HEK293 (cell line): ENCODE measurements at regions not wholly inside any gene's neighbourhood (a gene's known extent, or its start where the extent isn't known, plus 50 kb on each side); places are given as distances from the start of the nearest gene placed in this dataset.

ENCODE experiments used
- CTCF ChIA-PET: fragments of 350-600 bp; formaldehyde crosslinking; extraction: SDS; loops from one replicate; lab custom pipeline; 2021; ENCODE audit warnings: antibody characterized with exemption; lab: Yijun Ruan, JAX
- POLR2A ChIA-PET: fragments of 300-600 bp; formaldehyde crosslinking; extraction: SDS; loops from one replicate; lab custom pipeline; 2020; ENCODE audit warnings: antibody characterized with exemption, inconsistent platforms; lab: Yijun Ruan, JAX
- H3K27ac ChIP-seq: fragments of 200-500 bp; sonication (Bioruptor generic); 2 replicates; pipeline ENCODE4 v1.5.1; 2014; ENCODE audit warnings: low read depth, low read length, control low read depth, inconsistent platforms; ENCODE audit errors: extremely low read depth
- H3K36me3 ChIP-seq, 2 experiments: fragments of 200-500 bp in 1 of 2; sonication (Bioruptor generic) in 1 of 2; 1 replicate in 1 of 2; 2 replicates in 1 of 2; pipeline ENCODE4 v1.5.1; 2014 to 2017; ENCODE audit warnings: inconsistent platforms in 2 of 2, low read length in 2 of 2; ENCODE audit not compliant: control insufficient read depth in 2 of 2, insufficient read depth in 1 of 2
- H3K4me1 ChIP-seq: fragments of 200-500 bp; sonication (Bioruptor generic); 2 replicates; pipeline ENCODE4 v1.5.1; 2014; ENCODE audit warnings: mild to moderate bottlenecking, low read length, inconsistent platforms; ENCODE audit not compliant: control insufficient read depth, insufficient read depth
- H3K4me3 ChIP-seq: 2 replicates; pipeline ENCODE4 v1.5.1; 2011; ENCODE audit warnings: low read depth, mild to moderate bottlenecking, control low read depth, low read length, moderate library complexity
- H3K9me3 ChIP-seq: fragments of 200-500 bp; sonication (Bioruptor generic); 2 replicates; pipeline ENCODE4 v1.5.1; 2014; ENCODE audit warnings: low read depth, low read length, inconsistent platforms; ENCODE audit not compliant: control insufficient read depth, insufficient read depth
- EGR2 ChIP-seq: fragments of 450-650 bp; formaldehyde crosslinking; IDR thresholded peaks from 2 replicates; pipeline ENCODE4 v1.5.1; 2016; ENCODE audit warnings: low read depth, missing biosample characterization, missing genetic modification characterization
- GLIS1 ChIP-seq: fragments of 450-650 bp; formaldehyde crosslinking; IDR thresholded peaks from 2 replicates; pipeline ENCODE4 v1.5.1; 2016; ENCODE audit warnings: missing biosample characterization, missing genetic modification characterization
- INSM2 ChIP-seq: fragments of 450-650 bp; formaldehyde crosslinking; IDR thresholded peaks from 2 replicates; pipeline ENCODE4 v1.5.1; 2016; ENCODE audit warnings: missing biosample characterization, missing genetic modification characterization
- KLF1 ChIP-seq: fragments of 450-650 bp; formaldehyde crosslinking; IDR thresholded peaks from 2 replicates; pipeline ENCODE4 v1.5.1; 2016; ENCODE audit warnings: missing biosample characterization, missing genetic modification characterization
- MYNN ChIP-seq: fragments of 450-650 bp; formaldehyde crosslinking; IDR thresholded peaks from 2 replicates; pipeline ENCODE4 v1.5.1; 2016; ENCODE audit warnings: missing biosample characterization, missing genetic modification characterization, borderline replicate concordance
- PRDM1 ChIP-seq: fragments of 450-650 bp; formaldehyde crosslinking; IDR thresholded peaks from 2 replicates; pipeline ENCODE4; 2016; ENCODE audit warnings: missing biosample characterization, missing genetic modification characterization
- SP7 ChIP-seq: fragments of 450-650 bp; formaldehyde crosslinking; IDR thresholded peaks from 2 replicates; pipeline ENCODE4 v1.5.1; 2016; ENCODE audit warnings: missing biosample characterization, missing genetic modification characterization
- YY2 ChIP-seq: fragments of 450-650 bp; formaldehyde crosslinking; IDR thresholded peaks from 2 replicates; pipeline ENCODE4 v1.5.1; 2016; ENCODE audit warnings: missing biosample characterization, missing genetic modification characterization
- ZFHX2 ChIP-seq: fragments of 450-650 bp; formaldehyde crosslinking; conservative IDR thresholded peaks from 2 replicates; pipeline ENCODE4 v1.5.1; 2016; ENCODE audit warnings: missing biosample characterization, missing genetic modification characterization
- ZFP3 ChIP-seq: fragments of 450-650 bp; formaldehyde crosslinking; IDR thresholded peaks from 2 replicates; pipeline ENCODE4 v1.5.1; 2016; ENCODE audit warnings: low read depth, missing biosample characterization, missing genetic modification characterization
- ZFP69B ChIP-seq: fragments of 450-650 bp; formaldehyde crosslinking; IDR thresholded peaks from 2 replicates; pipeline ENCODE4 v1.5.1; 2016; ENCODE audit warnings: missing biosample characterization, missing genetic modification characterization
- ZNF133 ChIP-seq: fragments of 450-650 bp; formaldehyde crosslinking; IDR thresholded peaks from 2 replicates; pipeline ENCODE4 v1.5.1; 2016; ENCODE audit warnings: missing biosample characterization, missing genetic modification characterization
- ZNF138 ChIP-seq: fragments of 450-650 bp; formaldehyde crosslinking; IDR thresholded peaks from 2 replicates; pipeline ENCODE4 v1.5.1; 2016; ENCODE audit warnings: missing biosample characterization, missing genetic modification characterization, borderline replicate concordance
- ZNF174 ChIP-seq: fragments of 450-650 bp; formaldehyde crosslinking; IDR thresholded peaks from 2 replicates; pipeline ENCODE4 v1.5.0; 2017; ENCODE audit warnings: missing biosample characterization, mild to moderate bottlenecking, missing genetic modification characterization
- ZNF175 ChIP-seq: fragments of 450-650 bp; formaldehyde crosslinking; IDR thresholded peaks from 2 replicates; pipeline ENCODE4 v1.5.1; 2016; ENCODE audit warnings: missing biosample characterization, missing genetic modification characterization
- ZNF19 ChIP-seq: fragments of 450-650 bp; formaldehyde crosslinking; IDR thresholded peaks from 2 replicates; pipeline ENCODE4; 2016; ENCODE audit warnings: missing biosample characterization, missing genetic modification characterization, low read depth
- ZNF214 ChIP-seq: fragments of 450-650 bp; formaldehyde crosslinking; IDR thresholded peaks from 2 replicates; pipeline ENCODE4 v1.5.1; 2017; ENCODE audit warnings: missing biosample characterization, mild to moderate bottlenecking, missing genetic modification characterization, borderline replicate concordance
- ZNF292 ChIP-seq: fragments of 450-650 bp; formaldehyde crosslinking; IDR thresholded peaks from 2 replicates; pipeline ENCODE4 v1.5.1; 2016; ENCODE audit warnings: low read depth, missing biosample characterization, missing genetic modification characterization, borderline replicate concordance
- ZNF324 ChIP-seq: fragments of 450-650 bp; formaldehyde crosslinking; IDR thresholded peaks from 2 replicates; pipeline ENCODE4 v1.5.1; 2016; ENCODE audit warnings: missing biosample characterization, missing genetic modification characterization
- ZNF416 ChIP-seq: fragments of 450-650 bp; formaldehyde crosslinking; IDR thresholded peaks from 2 replicates; pipeline ENCODE4 v1.5.1; 2016; ENCODE audit warnings: missing biosample characterization, missing genetic modification characterization
- ZNF488 ChIP-seq: fragments of 450-650 bp; formaldehyde crosslinking; IDR thresholded peaks from 2 replicates; pipeline ENCODE4 v1.5.1; 2016; ENCODE audit warnings: missing biosample characterization, missing genetic modification characterization
- ZNF548 ChIP-seq: fragments of 450-650 bp; formaldehyde crosslinking; IDR thresholded peaks from 2 replicates; pipeline ENCODE4 v1.5.1; 2016; ENCODE audit warnings: missing biosample characterization, missing genetic modification characterization
- ZNF558 ChIP-seq: fragments of 450-650 bp; formaldehyde crosslinking; IDR thresholded peaks from 2 replicates; pipeline ENCODE4 v1.5.1; 2016; ENCODE audit warnings: missing biosample characterization, missing genetic modification characterization
- ZNF629 ChIP-seq: fragments of 450-650 bp; formaldehyde crosslinking; IDR thresholded peaks from 2 replicates; pipeline ENCODE4 v1.5.1; 2017; ENCODE audit warnings: missing biosample characterization, missing genetic modification characterization
- ZNF660 ChIP-seq: fragments of 450-650 bp; IDR thresholded peaks from 2 replicates; pipeline ENCODE4 v1.5.1; 2018; ENCODE audit warnings: missing biosample characterization, mild to moderate bottlenecking, missing genetic modification characterization
- ZSCAN30 ChIP-seq: fragments of 450-650 bp; IDR thresholded peaks from 2 replicates; pipeline ENCODE4 v1.5.1; 2018; ENCODE audit warnings: missing biosample characterization, mild to moderate bottlenecking, missing genetic modification characterization, moderate library complexity
- TF ChIP-seq, protein P1 (sequence below): fragments of 450-650 bp; formaldehyde crosslinking; IDR thresholded peaks from 2 replicates; pipeline ENCODE4 v1.5.1; 2016; ENCODE audit warnings: missing biosample characterization, missing genetic modification characterization, low read depth

- H3K9me3 ChIP-seq, result no peaks in the 10 kb centered on the region
- TF ChIP-seq ZNF19 (tag by site-specific recombination) (no peak), MYNN (no peak), KLF1 (tag by site-specific recombination) (no peak), SP7 (tag by site-specific recombination) (no peak), ZNF174 (no peak), YY2 (tag by site-specific recombination) (no peak), EGR2 (tag by site-specific recombination) (no peak)
- TF ChIP-seq, protein P1, sequence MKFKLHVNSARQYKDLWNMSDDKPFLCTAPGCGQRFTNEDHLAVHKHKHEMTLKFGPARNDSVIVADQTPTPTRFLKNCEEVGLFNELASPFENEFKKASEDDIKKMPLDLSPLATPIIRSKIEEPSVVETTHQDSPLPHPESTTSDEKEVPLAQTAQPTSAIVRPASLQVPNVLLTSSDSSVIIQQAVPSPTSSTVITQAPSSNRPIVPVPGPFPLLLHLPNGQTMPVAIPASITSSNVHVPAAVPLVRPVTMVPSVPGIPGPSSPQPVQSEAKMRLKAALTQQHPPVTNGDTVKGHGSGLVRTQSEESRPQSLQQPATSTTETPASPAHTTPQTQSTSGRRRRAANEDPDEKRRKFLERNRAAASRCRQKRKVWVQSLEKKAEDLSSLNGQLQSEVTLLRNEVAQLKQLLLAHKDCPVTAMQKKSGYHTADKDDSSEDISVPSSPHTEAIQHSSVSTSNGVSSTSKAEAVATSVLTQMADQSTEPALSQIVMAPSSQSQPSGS (tag by site-specific recombination), result no peak
- TF ChIP-seq, all 188 proteins: peak for 0
- ChIA-PET POLR2A (no interaction called here), CTCF (interaction anchor here (1.5 kb wide), 1 partner anchor 9 kb away, joined by 7 read pairs; no protein-coding TSS in a partner anchor)
- no peaks in the 10 kb centered on the region for H3K4me1 ChIP-seq
- H3K36me3 ChIP-seq, result no peaks in the 10 kb centered on the region
- no peak overlapping the region for H3K4me3 ChIP-seq
- no peak overlapping the region for H3K27ac ChIP-seq
These were observed 59.1 kb upstream of the FGF3 start for GRCh38 chr11:69878144-69878883.

DNA sequence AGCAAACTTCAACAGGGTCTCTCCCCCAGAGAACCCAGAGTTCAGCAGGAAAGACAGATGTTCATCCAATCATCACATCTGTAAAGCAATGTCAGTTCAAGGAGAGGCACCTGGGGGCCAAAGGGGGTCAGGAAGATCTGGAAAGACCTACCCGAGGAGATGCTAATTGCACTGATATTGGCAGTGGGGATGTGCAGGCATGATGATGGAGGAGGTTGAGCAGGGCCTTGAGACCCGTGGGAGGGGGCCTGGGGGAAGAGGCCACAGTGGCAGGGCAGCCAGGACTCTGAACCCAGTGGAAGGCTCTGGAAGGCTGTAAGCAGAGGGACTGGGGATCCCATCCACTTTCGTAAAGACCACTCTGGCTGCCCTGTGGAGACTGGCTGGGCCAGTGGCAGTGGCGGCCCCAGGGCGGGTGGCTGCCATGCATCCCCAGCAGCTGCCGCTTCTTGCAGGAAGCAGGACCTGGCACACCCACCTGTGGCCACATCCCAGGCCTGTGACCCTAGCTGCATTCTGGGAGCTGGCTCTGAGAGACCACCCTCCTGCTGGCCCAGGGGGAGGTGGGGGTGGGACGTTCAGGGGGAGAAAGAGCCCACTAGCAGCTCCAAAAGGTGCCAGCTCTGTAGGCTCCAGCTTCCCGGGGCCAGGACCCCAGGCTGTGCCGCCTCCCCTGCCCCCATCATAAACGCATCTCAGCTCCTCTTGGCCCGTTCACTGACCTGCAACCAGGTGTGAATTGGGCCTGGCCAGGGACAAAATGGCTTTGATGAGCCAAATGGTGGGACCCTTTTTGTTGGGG, 59.9 kb upstream of the FGF3 start:
- ChIA-PET POLR2A (no interaction called here), CTCF (interaction anchor here (0.5 to 1.5 kb wide), 3 partner anchors 8 to 200 kb away, joined by 3 to 7 read pairs (median 5); no protein-coding TSS in a partner anchor)
- Histone ChIP-seq H3K36me3 (no peaks in the 10 kb centered on the region), H3K9me3 (no peaks in the 10 kb centered on the region), H3K4me1 (no peaks in the 10 kb centered on the region), H3K27ac (no peak overlapping the region), H3K4me3 (no peak overlapping the region)
- TF ChIP-seq ZNF488 (tag by site-specific recombination) (no peak), ZNF558 (tag by site-specific recombination) (no peak), ZFHX2 (tag by site-specific recombination) (no peak), ZNF548 (tag by site-specific recombination) (no peak), ZFP3 (tag by site-specific recombination) (no peak), ZNF175 (tag by site-specific recombination) (no peak), ZNF138 (tag by site-specific recombination) (no peak), ZNF629 (tag by site-specific recombination) (no peak), ZNF660 (no peak), GLIS1 (tag by site-specific recombination) (no peak), ZNF416 (tag by site-specific recombination) (no peak), PRDM1 (tag by site-specific recombination) (no peak)

- H3K4me1 ChIP-seq, result no peaks in the 10 kb centered on the region
- POLR2A ChIA-PET, result no interaction called here
- H3K4me3 ChIP-seq, result no peak overlapping the region
- no peak overlapping the region for H3K27ac ChIP-seq
- no peaks in the 10 kb centered on the region for H3K9me3 ChIP-seq
- CTCF ChIA-PET, result interaction anchor here (0.5 to 0.7 kb wide), 2 partner anchors 60 to 201 kb away, joined by 3 to 5 read pairs; no protein-coding TSS in a partner anchor
- H3K36me3 ChIP-seq, result no peaks in the 10 kb centered on the region
- TF ChIP-seq ZNF292 (no peak), ZNF133 (tag by site-specific recombination) (no peak), ZSCAN30 (tag by site-specific recombination) (no peak), ZNF214 (tag by site-specific recombination) (no peak), ZFP69B (tag by site-specific recombination) (no peak), ZNF324 (no peak), INSM2 (no peak)
These were observed 60.5 kb upstream of the FGF3 start for GRCh38 chr11:69879729-69880005.
